ENCODE measurements at regions not wholly inside any gene's neighbourhood (a gene's known extent, or its start where the extent isn't known, plus 50 kb on each side); places are given as distances from the start of the nearest gene placed in this dataset.

GRCh38 chr2:134080386-134081089, 173.3 kb upstream of the MGAT5 start:
- Histone ChIP-seq H3K4me3 (ENCODE audit: low read length, poor library complexity, severe bottlenecking) (no peak overlapping the region), H3K9me2 (replicated peaks; ENCODE audit: low read depth, low read length) (no peaks in the 10 kb centered on the region), H3F3A (ENCODE audit: low read depth) (no peaks in the 10 kb centered on the region), H3K4me1 (ENCODE audit: insufficient read depth, low read length, poor library complexity, severe bottlenecking) (no peaks in the 10 kb centered on the region), H3K79me2 (ENCODE audit: insufficient read depth, low read length) (no peaks in the 10 kb centered on the region), H3K9ac (ENCODE audit: low read depth, low read length, poor library complexity, severe bottlenecking) (no peak overlapping the region), H3K4me2 (ENCODE audit: low read depth, low read length, poor library complexity, severe bottlenecking) (no peak overlapping the region), H3K27me3 (ENCODE audit: insufficient read depth, low read length, poor library complexity, severe bottlenecking) (no peaks in the 10 kb centered on the region), H3K9me3 (ENCODE audit: insufficient read depth, low read depth, low read length) (peaks cover 4% of the 10 kb centered on the region; the same call in 1 of the 2 replicates), H3K36me3 (ENCODE audit: insufficient read depth, low read length) (no peaks in the 10 kb centered on the region), H4K20me1 (ENCODE audit: insufficient read depth, low read length, poor library complexity, severe bottlenecking) (no peaks in the 10 kb centered on the region), H2AFZ (ENCODE audit: low read length) (no peak overlapping the region)
- TF ChIP-seq CTCF (conservative IDR thresholded peaks at IDR 0.05; ENCODE audit: low read length) (no peak), EZH2phosphoT487 (IDR thresholded peaks at IDR 0.05; ENCODE audit: borderline replicate concordance) (no peak)

- Histone ChIP-seq H3F3A (ENCODE audit: low read depth) (no peaks in the 10 kb centered on the region), H4K20me1 (ENCODE audit: insufficient read depth, low read length, poor library complexity, severe bottlenecking) (no peaks in the 10 kb centered on the region)
Measured at GRCh38 chr2:134081238-134081938, 172.5 kb upstream of the MGAT5 start.

GRCh38 chr2:134083548-134083947, 170.3 kb upstream of the MGAT5 start:
- no peaks in the 10 kb centered on the region for H3K4me1 ChIP-seq (ENCODE audit: insufficient read depth, low read length, poor library complexity, severe bottlenecking)
- H3K9me3 ChIP-seq (ENCODE audit: insufficient read depth, low read depth, low read length): no peaks in the 10 kb centered on the region
- no peak for TF ChIP-seq EZH2phosphoT487 (IDR thresholded peaks at IDR 0.05; ENCODE audit: borderline replicate concordance)
- no peak for TF ChIP-seq CTCF (conservative IDR thresholded peaks at IDR 0.05; ENCODE audit: low read length)
- no peaks in the 10 kb centered on the region for H4K20me1 ChIP-seq (ENCODE audit: insufficient read depth, low read length, poor library complexity, severe bottlenecking)
- no peaks in the 10 kb centered on the region for H3K9me2 ChIP-seq (replicated peaks; ENCODE audit: low read depth, low read length)
- no peaks in the 10 kb centered on the region for H3K36me3 ChIP-seq (ENCODE audit: insufficient read depth, low read length)
- no peak overlapping the region for H3K9ac ChIP-seq (ENCODE audit: low read depth, low read length, poor library complexity, severe bottlenecking)
- no peaks in the 10 kb centered on the region for H3K27me3 ChIP-seq (ENCODE audit: insufficient read depth, low read length, poor library complexity, severe bottlenecking)
- H3K4me3 ChIP-seq (ENCODE audit: low read length, poor library complexity, severe bottlenecking): no peak overlapping the region
- no peaks in the 10 kb centered on the region for H3F3A ChIP-seq (ENCODE audit: low read depth)
- no peak overlapping the region for H2AFZ ChIP-seq (ENCODE audit: low read length)
- H3K4me2 ChIP-seq (ENCODE audit: low read depth, low read length, poor library complexity, severe bottlenecking): no peak overlapping the region
- H3K79me2 ChIP-seq (ENCODE audit: insufficient read depth, low read length): no peaks in the 10 kb centered on the region

More at GRCh38 chr2:134081238-134081938, 172.5 kb upstream of the MGAT5 start:
- Histone ChIP-seq H3K79me2 (ENCODE audit: insufficient read depth, low read length) (no peaks in the 10 kb centered on the region), H3K36me3 (ENCODE audit: insufficient read depth, low read length) (no peaks in the 10 kb centered on the region), H3K4me2 (ENCODE audit: low read depth, low read length, poor library complexity, severe bottlenecking) (no peak overlapping the region), H3K4me1 (ENCODE audit: insufficient read depth, low read length, poor library complexity, severe bottlenecking) (no peaks in the 10 kb centered on the region), H3K9me2 (replicated peaks; ENCODE audit: low read depth, low read length) (no peaks in the 10 kb centered on the region), H3K4me3 (ENCODE audit: low read length, poor library complexity, severe bottlenecking) (no peak overlapping the region), H3K9me3 (ENCODE audit: insufficient read depth, low read depth, low read length) (no peaks in the 10 kb centered on the region), H3K27me3 (ENCODE audit: insufficient read depth, low read length, poor library complexity, severe bottlenecking) (no peaks in the 10 kb centered on the region), H2AFZ (ENCODE audit: low read length) (no peak overlapping the region), H3K9ac (ENCODE audit: low read depth, low read length, poor library complexity, severe bottlenecking) (no peak overlapping the region)
- TF ChIP-seq EZH2phosphoT487 (IDR thresholded peaks at IDR 0.05; ENCODE audit: borderline replicate concordance) (no peak), CTCF (conservative IDR thresholded peaks at IDR 0.05; ENCODE audit: low read length) (no peak)

Data from Loucy (cell line).